M059J (cell line): ENCODE measurements at regions not wholly inside any gene's neighbourhood (a gene's known extent, or its start where the extent isn't known, plus 50 kb on each side); places are given as distances from the start of the nearest gene placed in this dataset.

Source experiments
- DNase-seq: peaks from one replicate; pipeline ENCODE4 v3.0.0-alpha.2; 2012; ENCODE audit warnings: low read depth

DNA sequence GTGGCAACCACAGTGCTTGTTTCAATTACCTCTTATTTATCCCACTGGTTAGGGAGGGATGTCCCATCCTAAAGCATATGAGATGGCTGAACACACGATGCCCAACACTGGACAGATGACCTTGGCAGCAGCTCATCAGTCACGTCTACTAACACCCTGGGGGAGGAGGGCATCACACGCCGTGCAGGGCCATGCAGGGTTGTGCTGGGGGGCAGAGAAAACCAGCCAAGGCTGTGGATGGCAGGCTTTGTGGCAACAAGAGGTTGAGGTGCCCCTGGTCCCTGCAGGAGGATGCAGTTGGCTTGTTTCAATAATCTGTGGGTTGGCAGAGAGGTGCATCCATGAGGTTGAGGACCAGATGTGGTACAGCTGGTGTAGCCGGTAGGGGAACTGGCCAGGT, 293.7 kb upstream of the SULF2 start:
- no peak for DNase-seq

DNA sequence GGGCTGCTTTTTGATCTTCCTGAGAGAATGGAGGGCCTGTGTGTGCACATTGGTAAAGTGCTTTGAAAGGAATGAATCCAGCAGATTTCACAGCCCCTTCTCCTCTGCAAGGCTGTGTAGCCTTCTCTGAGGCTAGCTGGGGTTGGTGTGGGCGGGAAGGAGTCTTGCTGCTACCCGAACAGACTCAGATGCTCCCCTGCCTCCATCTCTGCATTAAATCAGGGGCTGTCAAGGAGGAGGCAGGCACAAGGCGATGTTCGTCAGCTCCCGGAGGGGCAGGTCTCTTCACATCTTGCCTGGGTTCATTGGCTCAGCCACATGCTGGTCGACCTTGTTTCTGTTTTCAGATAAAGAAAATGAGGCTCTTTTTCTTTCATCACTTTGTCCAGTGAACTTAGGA, 291.5 kb upstream of the SULF2 start:
- no peak for DNase-seq

DNA sequence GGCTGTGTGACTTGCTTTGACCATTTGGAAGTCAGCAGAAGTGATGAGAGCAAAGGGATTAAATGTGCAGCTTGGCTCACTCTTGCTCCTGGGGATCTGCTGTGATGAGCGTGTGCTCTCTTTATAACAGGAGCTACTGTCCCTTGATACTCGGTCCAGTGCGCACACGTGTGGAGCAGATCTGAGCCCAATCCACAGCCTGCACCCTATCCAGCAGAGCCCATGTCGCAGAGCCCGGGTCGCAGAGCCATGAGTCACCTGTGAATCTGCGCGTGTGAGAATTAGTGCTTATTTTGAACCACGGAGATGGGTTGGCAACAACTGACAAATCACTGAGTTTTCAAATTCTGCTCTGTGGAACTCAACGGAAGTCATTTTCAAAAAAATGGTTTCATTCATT, 291.0 kb upstream of the SULF2 start:
- DNase-seq, result no peak

DNA sequence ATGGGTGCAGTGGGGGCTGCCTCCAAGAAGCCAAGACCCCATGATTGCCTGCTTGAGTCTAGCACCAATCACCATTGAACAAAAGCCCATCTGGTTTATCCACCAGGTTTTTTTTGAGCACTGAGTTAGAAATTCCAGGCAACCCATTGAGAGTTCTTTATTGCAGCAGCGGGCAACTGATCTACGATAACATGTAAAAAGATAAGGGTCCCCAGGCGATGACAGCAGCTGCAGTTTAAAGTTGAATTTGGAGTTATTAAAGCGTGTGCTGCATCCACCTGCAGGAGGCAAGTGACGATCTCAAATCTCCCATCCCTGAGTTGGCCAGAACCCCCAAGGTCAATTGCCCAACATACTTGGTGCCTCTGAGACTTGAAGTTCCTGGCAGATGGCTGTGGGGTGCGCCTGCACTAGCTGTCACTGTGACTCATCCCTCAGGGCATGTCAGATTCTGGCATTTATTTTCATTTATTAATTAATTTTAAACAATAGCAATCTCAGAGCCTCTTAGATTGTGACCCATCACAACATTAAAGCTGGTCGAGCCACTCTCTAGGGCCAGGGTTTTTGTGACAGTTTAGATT, 290.4 kb upstream of the SULF2 start:
- DNase-seq, result peak; percentile 37

DNA sequence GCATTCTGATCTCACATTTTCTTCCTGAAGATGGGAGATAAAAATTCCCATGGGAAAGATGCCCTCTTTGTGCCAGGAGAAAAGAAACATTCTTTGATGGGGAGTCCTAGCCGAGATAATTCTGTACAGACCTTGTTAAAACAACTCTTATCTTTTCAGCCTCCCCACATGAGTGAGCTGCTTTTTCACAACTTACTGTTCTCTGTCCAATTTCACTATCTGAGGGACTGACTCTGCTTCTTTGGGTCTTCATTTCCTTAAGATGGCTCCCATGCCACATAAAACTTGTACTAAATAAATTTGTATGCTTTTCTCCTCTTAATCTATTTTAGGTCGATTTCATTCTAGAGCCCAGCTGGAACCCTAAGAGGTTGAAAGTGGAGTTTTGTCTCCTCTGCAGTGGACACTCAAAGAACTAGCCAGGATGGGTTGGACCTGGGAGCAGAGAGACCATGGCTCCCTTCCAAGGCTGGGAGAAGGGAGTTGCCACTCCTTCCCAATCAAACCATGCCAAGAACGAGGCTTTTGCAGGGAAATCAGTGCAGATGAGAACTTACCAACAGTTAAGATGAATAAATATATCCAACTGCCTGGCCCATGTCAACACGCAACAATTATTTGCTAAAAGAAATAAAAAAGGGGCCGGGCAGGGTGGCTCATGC, 285.8 kb upstream of the SULF2 start:
- DNase-seq, result no peak

DNA sequence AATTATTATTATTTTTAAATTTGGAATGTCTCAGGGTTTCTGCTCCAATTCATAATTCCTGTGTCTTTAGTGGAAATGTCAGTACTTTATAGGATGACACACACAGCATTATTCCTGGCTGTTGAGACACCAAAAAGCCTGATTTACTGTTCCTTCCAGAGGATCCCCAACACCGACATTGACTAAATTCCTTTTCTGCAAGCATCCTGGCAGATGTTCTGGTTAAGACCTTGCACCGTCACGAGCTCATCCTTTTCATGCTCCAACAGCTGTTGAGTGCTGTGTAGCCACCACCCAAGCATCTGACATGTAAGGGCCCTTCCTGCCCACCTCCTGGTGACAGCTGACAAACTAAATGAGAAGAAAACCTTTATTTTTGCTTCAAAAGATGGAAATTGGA, 284.3 kb upstream of the SULF2 start:
- DNase-seq, result no peak

DNA sequence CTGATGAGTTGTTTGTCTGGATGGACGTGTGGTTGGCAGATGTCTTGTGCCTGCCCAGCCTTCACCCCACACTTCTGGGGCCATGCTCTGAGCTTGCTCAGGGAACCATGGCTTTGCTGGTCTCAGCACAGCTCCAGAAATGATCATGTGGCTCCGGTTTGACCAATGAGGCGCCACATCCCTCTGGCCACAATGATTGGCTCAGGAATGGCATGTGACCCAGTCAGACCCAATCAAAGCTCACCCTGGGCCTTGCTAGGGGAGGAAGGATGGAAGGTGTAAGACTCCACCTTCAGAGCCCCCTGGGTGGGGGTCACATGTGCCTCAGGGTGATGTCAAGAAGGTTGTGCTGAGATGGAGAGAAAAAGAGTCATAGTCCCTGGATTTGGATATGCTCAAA, 281.6 kb upstream of the SULF2 start:
- DNase-seq, result no peak

DNA sequence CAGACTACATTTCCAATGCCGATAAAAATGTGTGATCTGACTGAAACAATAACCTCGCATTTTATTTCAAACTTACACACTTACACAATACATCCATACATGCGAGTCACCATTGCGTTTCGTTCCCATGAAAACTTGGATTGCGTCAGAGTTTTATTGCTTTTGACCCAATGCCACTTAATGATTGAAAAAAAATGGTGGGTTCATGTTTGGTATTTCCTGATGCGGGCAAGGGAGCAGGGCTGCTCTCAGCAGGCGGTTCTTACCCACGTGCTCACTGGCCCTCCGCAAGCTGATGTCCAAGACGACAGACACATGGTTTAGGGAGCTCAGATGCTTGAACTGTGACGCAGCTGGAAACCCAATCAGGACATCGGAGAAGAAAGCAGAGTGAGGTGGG, 281.0 kb upstream of the SULF2 start:
- DNase-seq, result peak; percentile 52

DNA sequence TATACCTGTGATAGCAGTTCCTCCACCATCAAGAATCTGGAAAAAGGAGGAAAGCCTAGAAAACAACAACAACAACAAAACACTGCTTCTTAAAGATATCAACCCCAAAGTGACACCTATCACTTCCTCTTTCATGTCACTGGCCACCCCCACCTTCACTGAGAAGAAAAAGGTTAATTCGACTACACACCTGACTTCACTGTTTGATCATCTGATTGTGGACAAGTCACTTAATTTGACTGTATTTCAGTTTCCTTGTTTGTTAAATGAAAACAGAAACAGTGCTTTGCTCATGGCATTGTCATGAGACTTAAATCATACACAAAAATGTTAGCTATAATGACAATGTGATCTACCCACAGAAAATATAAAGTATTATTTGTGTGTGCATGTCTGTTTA, 280.6 kb upstream of the SULF2 start:
- no peak for DNase-seq

DNA sequence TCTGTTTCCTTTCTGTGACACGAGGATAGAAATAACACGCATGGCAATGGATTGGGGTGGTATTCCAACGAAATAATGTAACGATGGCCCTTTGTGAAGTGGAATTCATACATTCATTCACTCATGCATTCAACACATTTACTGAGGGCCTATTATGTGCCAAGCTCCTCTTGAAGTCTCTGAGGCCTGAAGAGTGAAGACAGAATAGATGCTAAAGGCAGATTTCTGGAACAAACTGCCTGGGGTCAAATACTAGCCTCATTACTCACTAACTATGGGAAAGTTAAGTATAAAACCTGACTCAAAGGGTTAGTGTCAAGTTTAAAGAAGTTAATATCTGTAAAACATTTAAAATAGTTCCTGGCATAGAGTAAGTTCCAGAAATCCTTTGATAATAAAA, 279.6 kb upstream of the SULF2 start:
- DNase-seq, result peak; percentile 97

DNA sequence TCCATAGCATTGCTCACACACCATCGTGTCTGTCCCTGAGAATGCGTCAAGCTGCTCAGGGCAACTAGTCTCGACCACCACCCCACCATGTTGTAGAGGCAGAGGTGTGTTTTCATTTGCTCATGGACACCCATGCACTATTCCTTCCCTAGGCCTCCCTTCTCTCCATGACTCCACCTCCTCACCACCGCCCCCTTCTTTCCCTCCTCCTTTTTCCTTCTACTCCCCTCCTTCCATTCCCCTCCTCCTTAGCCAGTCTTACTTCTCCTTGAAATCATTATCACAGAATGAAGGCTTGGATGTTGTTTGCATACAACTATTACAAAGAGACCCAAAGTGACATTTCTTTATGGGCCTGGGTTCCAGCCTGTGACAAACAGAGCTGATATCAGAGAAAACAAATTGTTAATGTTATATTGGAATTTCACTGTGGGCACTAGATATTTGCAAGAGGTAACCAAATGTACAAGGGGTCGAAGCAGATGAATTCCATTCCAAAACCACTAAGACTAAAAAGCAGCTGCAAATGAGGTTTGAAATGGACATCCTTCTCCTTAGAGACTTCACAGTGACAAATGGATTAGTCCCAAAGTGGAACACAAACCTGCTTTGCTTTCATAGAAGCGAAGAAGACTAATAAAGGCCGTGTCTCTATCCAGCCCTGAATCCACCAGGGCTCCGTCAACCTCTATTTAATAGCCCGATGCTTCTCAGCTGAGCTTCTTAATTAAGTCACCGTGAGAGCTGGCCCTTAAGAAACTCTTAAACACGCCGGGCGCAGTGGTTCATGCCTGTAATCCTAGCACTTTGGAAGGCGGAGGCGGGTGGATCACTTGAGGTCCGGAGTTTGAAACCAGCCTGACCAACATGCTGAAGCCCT, 275.8 kb upstream of the SULF2 start:
- peak; percentile 30 for DNase-seq

DNA sequence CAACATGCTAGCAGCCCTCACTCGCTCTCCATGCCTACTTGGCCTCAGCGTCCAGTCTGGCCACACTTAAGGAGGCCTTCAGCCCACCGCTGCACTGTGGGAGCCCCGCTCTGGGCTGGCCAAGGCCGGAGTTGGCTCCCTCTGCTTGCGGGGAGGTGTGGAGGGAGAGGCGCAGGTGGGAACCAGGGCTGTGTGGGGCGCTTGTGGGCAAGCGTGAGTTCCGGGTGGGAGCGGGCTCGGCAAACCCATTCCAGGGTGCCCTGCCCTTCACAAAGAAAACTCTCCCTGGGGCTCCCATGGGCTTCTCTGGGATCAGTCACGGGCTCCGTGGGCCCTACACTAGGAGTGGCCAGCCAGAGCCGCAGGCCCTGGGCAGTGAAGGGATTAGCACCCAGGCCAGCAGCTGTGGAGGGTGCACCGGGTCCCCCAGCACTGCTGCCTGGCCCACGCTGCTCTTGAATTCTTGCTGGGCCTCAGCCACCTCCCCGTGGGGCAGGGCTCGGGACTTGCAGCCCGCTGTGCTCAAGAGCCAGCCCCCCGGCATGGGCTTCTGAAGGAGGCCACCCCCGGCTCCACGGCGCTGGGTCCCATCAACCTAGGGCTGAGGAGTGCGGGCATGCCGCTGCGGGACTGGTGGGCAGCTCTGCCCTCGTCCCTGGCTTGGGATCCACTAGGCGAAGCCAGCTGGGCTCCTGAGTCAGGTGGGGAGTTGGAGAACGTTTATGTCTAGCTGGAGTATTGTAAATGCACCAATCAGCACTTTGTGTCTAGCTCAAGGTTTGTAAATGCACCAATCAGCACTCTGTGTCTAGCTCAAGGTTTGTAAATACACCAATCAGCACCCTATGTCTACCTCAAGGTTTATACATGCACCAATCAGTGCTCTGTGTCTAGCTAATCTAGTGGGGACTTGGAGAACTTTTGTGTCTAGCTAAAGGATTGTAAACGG, 273.6 kb upstream of the SULF2 start:
- no peak for DNase-seq

DNA sequence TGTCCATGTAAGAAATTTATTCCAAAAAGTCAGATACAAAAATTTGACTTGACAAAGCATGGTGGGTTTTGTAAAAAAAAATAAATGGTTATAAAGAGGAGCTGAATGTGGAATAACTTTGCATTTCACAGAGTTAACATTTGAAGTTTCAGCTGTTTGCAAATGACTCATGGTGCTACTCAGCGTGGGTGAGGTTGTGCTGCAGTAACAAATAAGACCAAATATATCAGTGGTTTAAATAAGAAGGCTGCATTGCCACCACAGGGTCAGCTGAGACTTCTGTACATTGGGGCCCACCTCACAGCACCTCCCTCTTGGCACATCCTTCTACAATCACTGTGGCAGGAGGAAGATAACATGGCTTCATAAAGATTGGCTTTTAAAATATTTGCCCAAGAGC, 272.5 kb upstream of the SULF2 start:
- no peak for DNase-seq

DNA sequence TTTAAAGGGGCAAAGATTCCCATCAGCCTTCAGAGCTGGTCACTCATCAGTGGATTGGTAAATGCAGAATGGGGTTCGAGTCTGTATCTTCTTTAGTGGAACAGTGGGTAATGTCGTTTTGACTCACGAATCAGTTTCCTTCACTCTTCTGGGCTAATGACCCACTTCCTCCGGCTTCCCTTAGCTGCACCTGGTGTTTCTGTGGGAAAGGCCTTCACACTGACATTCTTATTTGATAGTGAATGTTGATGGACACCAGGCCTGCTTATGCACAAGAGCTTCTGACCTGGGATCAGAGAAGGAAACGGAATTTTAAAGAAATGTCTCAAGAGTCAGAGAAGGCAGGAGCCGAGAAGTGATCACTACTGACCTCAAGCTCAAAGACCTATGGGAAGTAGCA, 272.0 kb upstream of the SULF2 start:
- no peak for DNase-seq

DNA sequence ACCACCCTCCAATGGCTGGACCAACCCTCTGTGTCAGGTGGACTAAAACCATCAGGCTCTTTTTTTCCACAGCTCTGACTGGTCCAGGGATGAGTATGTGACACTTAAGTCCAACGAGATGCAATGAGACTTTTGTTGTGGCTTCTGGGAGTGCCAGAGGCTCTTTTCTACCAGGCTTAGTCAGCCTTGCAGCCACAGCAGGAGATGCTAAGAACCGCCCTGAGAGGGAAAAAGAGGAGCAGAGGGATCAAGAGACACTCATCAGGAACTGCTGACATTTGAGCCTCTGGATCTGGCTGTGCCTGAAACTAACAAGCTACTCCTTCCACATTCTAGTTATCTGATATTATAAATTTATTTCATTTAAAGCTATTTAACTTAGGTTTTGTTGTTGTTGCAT, 270.9 kb upstream of the SULF2 start:
- DNase-seq, result peak; percentile 89

DNA sequence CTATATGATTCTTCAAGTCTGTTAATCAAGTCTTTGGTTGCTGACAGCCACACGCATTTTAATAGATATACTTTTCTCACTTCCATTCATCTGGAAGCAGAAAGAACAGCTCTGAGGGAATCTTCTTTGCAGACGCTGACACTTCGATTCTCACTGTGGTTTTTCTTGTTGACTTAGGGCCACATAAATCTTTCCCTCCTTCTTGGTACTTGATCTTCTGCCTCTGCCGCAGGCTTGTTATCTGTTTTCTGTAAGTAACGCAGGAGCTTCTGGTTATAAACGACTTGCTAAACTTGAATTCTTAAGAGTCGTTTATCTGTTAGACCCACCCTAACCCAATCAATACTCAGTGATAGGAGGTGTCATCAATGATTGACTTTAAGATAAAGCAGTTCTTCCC, 268.8 kb upstream of the SULF2 start:
- DNase-seq, result no peak

DNA sequence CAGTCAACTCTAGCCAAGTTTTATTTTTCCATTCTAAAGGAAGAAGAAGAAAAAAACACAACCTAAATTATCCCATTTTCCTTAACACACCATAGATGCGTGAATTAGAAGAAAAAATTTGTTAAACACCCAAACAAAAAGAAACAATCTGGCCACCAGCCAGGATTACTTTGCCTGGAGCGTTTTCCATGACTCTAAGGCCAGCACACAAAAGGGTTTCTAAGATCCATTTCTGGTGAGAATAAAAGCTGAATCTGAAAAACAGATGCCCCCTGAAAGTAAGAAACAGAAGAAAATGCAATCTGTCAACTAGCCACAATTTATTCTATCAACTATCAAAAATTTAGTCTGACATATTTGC, 267.2 kb upstream of the SULF2 start:
- peak; percentile 97 for DNase-seq

DNA sequence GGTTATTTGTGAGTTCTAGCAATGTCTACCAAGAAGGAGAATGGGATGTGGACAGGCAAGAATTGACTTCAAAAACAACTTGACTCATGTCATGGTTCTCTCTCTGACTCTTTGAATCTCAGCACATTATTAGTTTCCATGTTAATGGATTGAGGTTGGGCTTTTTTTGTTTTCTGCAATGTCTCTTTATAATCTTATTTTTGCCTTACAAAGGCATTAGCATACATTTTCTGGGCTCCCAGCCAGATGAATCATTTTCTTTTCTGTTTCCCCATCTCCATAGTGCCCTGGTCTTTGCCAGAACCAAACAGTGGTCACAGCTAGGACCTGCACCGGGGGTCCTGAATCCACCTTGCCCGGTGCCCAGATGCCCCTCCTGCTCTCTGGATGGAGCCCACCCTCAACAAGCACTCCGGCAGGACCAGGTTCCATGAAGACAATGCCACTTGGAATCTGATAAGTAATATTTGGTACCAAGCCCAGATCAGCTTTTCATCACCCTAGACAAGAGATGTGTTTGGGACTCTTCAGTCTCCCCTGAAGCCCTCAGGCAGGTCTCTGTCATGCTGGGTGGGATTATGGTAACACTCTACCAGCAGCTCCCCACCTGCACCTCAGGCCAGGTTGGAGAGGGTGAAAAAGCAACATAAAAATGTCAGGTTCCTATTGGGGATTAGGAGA, 266.7 kb upstream of the SULF2 start:
- DNase-seq, result peak; percentile 100

DNA sequence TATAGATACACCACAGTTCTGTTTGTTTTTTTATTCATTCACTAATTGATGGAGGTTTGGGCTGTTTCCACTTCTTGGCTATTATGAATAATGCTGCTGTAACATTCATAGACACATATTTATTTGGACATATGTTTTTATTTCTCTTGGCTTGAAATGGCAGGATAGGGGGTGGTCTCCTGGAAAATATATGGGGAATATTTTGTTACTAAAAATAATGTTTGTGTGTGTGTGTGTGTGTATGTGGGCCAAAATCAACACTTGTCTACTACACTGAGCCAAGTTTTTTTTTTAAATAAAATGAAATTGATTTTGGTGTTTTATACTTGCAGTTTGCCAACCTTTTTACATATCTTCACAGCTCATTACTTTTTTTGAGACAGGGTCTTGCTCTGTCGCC, 264.4 kb upstream of the SULF2 start:
- no peak for DNase-seq

DNA sequence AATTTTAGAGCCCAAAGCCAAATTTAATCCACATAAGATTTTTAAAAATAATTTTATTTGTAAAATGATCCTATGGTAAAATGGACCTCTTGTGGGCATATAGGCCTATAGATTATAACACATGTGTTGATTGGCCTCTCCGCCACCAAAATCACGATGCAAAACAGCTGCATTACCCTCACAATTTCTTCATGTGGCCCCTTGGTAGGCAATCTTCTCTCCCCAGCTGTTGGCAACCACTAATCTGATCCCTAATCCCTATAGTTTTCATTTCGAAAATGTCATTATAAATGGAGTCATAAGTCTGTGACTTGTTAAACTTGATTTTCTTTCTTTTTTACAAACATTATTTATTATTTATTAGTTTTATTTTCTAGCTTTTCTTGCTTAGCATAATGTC, 263.9 kb upstream of the SULF2 start:
- DNase-seq, result no peak

DNA sequence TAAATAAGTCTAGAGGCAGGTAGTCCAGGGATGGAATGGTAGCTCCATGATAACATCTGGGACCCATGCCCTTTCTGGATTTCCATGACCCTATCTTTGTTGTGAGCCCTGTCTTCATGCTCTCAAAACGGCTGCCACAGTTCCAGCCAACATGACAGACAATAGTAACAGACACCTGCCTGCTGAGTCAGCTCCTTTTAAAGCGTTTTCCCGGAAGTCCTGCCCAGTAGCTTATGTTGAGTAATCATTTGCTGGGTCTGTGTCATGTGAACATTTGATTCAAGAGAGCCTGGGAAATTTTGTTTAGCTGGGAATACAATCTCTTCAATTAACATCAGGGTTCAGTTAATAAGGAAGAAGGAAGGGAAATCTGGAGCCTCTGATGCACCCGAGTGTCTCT, 262.2 kb upstream of the SULF2 start:
- peak; percentile 43 for DNase-seq

DNA sequence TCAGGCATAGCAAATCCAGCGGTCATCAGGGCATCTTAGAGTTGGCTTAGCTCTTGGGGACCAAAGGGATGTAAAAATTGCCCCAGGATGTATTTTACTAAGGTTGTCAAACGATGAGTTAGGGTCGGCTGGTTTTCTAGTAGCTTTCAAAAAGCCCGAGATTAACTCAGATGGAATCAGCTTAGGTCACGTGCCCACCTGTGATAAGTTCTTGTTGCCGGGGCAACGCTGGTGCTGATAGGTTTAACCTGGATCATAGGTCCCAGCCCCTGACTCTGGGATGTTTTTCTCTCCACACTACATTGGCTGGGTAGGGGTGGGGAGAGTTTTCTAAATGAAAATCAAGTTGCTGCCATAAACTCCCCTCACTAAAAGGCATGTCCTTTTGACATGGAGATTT, 257.3 kb upstream of the SULF2 start:
- no peak for DNase-seq
